Motor neuron (in vitro differentiated cells): ENCODE measurements at regions not wholly inside any gene's neighbourhood (a gene's known extent, or its start where the extent isn't known, plus 50 kb on each side); places are given as distances from the start of the nearest gene placed in this dataset.

ENCODE experiments used
- ATAC-seq, 8 experiments: fragments of 200-7000 bp; cut with Tn5 transposase; replicated peaks in 6 of 8; 2 replicates each; pipeline ENCODE4 v1.8.0; 2021; ENCODE audit warnings: mild to moderate bottlenecking in 8 of 8, moderate library complexity in 8 of 8
- H3K27ac ChIP-seq, 2 donors: fragments of 250-450 bp; sonication (Bioruptor Pico); 2 replicates each; pipeline ENCODE4 v1.9.0; 2021; ENCODE audit warnings: antibody characterized with exemption in 2 of 2, mild to moderate bottlenecking in 2 of 2, moderate library complexity in 1 of 2
- H3K4me1 ChIP-seq, 2 donors: fragments of 250-450 bp; sonication (Bioruptor Pico); replicated peaks in 1 of 2; 2 replicates each; pipeline ENCODE4 v1.6.1; 2021; ENCODE audit warnings: antibody characterized with exemption in 2 of 2, mild to moderate bottlenecking in 2 of 2, moderate library complexity in 1 of 2
- H3K4me3 ChIP-seq, 5 donors: fragments of 250-450 bp; sonication (Bioruptor Pico); 2 replicates each; pipeline ENCODE4 v1.9.0; 2021; ENCODE audit warnings: antibody characterized with exemption in 5 of 5, mild to moderate bottlenecking in 5 of 5, moderate library complexity in 4 of 5
- WGBS, 10 experiments: fragments of 450-650 bp; shearing (Covaris generic); methylation state at CpG; one replicate each; pipeline ENCODE4 v1.0.0; 2022; 5-methylcytosine and 5-hydroxymethylcytosine counted together
- in situ Hi-C, 9 experiments: fragments of 400-800 bp; cut with MboI; loops; one replicate each; pipeline ENCODE4 v1.15.0; 2021; ENCODE audit warnings: low sequenced_read_pairs in 9 of 9, low pct_unique_long_range_greater_than_20kb in 2 of 9; ENCODE audit not compliant: unreplicated experiment in 9 of 9

- Histone ChIP-seq H3K4me3 (no peak overlapping the region), H3K4me1 (peaks cover 4 to 6% of the 10 kb centered on the region in 2 donors), H3K27ac (no peak overlapping the region)
- WGBS, 10 experiments = 100% methylated on average over 1 of the region's 20 CpGs; no CpG with 5 or more reads in 9 of the 10 experiments
- in situ Hi-C loops = no loop called here
- ATAC-seq = no peak
Measured at GRCh38 chr14:81679226-81679625, 145.6 kb upstream of the SEL1L start.

- WGBS, 10 experiments = 0 to 83% (median 67%) methylated on average over 1 to 3 of the region's 3 CpGs; no CpG with 5 or more reads in 1 of the 10 experiments
- H3K4me3 ChIP-seq = no peak overlapping the region
- in situ Hi-C loops = no loop called here
- peaks cover 4 to 6% of the 10 kb centered on the region in 2 donors for H3K4me1 ChIP-seq
- no peak overlapping the region for H3K27ac ChIP-seq
- ATAC-seq = no peak
Measured at GRCh38 chr14:81681541-81681940, 147.9 kb upstream of the SEL1L start.

- no peak overlapping the region for H3K27ac ChIP-seq
Measured at GRCh38 chr14:81682134-81682533, 148.5 kb upstream of the SEL1L start.

GRCh38 chr14:81682701-81683100 lies 149.0 kb upstream of the SEL1L start:
- 0 to 100% (median 53%) methylated on average over 1 to 2 of the region's 2 CpGs; no CpG with 5 or more reads in 3 of the 10 experiments for WGBS, 10 experiments
- in situ Hi-C loops = no loop called here
- ATAC-seq = no peak
- no peak overlapping the region for H3K27ac ChIP-seq
- peaks cover 4 to 6% of the 10 kb centered on the region in 2 donors for H3K4me1 ChIP-seq
- no peak overlapping the region for H3K4me3 ChIP-seq

More at GRCh38 chr14:81682134-81682533, 148.5 kb upstream of the SEL1L start:
- peaks cover 4 to 6% of the 10 kb centered on the region in 2 donors for H3K4me1 ChIP-seq
- in situ Hi-C loops = no loop called here
- H3K4me3 ChIP-seq = no peak overlapping the region
- WGBS, 10 experiments = 0 to 92% (median 56%) methylated on average over 1 of the region's 1 CpG; no CpG with 5 or more reads in 4 of the 10 experiments
- no peak for ATAC-seq

- in situ Hi-C loops = no loop called here
- no peak for ATAC-seq
- Histone ChIP-seq H3K27ac (no peak overlapping the region), H3K4me3 (no peak overlapping the region), H3K4me1 (peaks cover 4 to 6% of the 10 kb centered on the region in 2 donors)
- WGBS, 10 experiments = 0 to 100% (median 33%) methylated on average over 1 of the region's 1 CpG; no CpG with 5 or more reads in 4 of the 10 experiments
Measured at GRCh38 chr14:81684696-81685095, 151.0 kb upstream of the SEL1L start.

- in situ Hi-C loops = no loop called here
- Histone ChIP-seq H3K4me1 (peaks cover 4 to 6% of the 10 kb centered on the region in 2 donors), H3K27ac (no peak overlapping the region), H3K4me3 (no peak overlapping the region)
- WGBS, 10 experiments = 18 to 100% (median 92%) methylated on average over 1 to 4 of the region's 4 CpGs; no CpG with 5 or more reads in 1 of the 10 experiments
- no peak for ATAC-seq
Measured at GRCh38 chr14:81686512-81686911, 152.9 kb upstream of the SEL1L start.

- ATAC-seq = no peak
- Histone ChIP-seq H3K27ac (no peak overlapping the region), H3K4me1 (no peaks in the 10 kb centered on the region), H3K4me3 (no peak overlapping the region)
- WGBS, 10 experiments = 0 to 87% (median 58%) methylated on average over 1 to 3 of the region's 3 CpGs; no CpG with 5 or more reads in 2 of the 10 experiments
- in situ Hi-C loops = no loop called here
Measured at GRCh38 chr14:81691931-81692330, 158.3 kb upstream of the SEL1L start.

- Histone ChIP-seq H3K4me1 (no peaks in the 10 kb centered on the region), H3K4me3 (no peak overlapping the region), H3K27ac (no peak overlapping the region)
- WGBS, 10 experiments = 20 to 100% (median 90%) methylated on average over 1 of the region's 1 CpG; no CpG with 5 or more reads in 5 of the 10 experiments
- in situ Hi-C loops = no loop called here
- peak in 1 of 8 experiments; percentile 88 for ATAC-seq
Measured at GRCh38 chr14:81694419-81694818, 160.8 kb upstream of the SEL1L start.

- in situ Hi-C loops = no loop called here
- Histone ChIP-seq H3K4me3 (no peak overlapping the region), H3K27ac (no peak overlapping the region), H3K4me1 (peaks cover 0 to 4% of the 10 kb centered on the region in 2 donors)
- ATAC-seq = no peak
- 17 to 85% (median 70%) methylated on average over 1 to 6 of the region's 6 CpGs; no CpG with 5 or more reads in 1 of the 10 experiments for WGBS, 10 experiments
Measured at GRCh38 chr14:81709681-81710080, 176.0 kb upstream of the SEL1L start.

GRCh38 chr14:81710232-81710845 lies 176.7 kb upstream of the SEL1L start:
- peaks cover 0 to 4% of the 10 kb centered on the region in 2 donors for H3K4me1 ChIP-seq
- H3K27ac ChIP-seq = no peak overlapping the region
- peak in 4 of 8 experiments; percentile 22 to 61 (median 34) for ATAC-seq
- no peak overlapping the region for H3K4me3 ChIP-seq
- in situ Hi-C loops = no loop called here
- 0 to 100% (median 42%) methylated on average over 1 to 2 of the region's 2 CpGs; no CpG with 5 or more reads in 1 of the 10 experiments for WGBS, 10 experiments

- peak in 1 of 8 experiments; percentile 42 for ATAC-seq
- H3K4me1 ChIP-seq = peaks cover 4 to 19% of the 10 kb centered on the region in 2 donors
- WGBS, 10 experiments = 0 to 100% (median 75%) methylated on average over 1 of the region's 1 CpG; no CpG with 5 or more reads in 2 of the 10 experiments
- no peak overlapping the region for H3K27ac ChIP-seq
- H3K4me3 ChIP-seq = no peak overlapping the region
- in situ Hi-C loops = no loop called here
Measured at GRCh38 chr14:81715731-81716130, 182.1 kb upstream of the SEL1L start.

- Histone ChIP-seq H3K4me1 (peaks cover 4 to 19% of the 10 kb centered on the region in 2 donors), H3K4me3 (no peak overlapping the region), H3K27ac (no peak overlapping the region)
- in situ Hi-C loops = no loop called here
- ATAC-seq = no peak
- WGBS, 10 experiments = 15 to 78% (median 59%) methylated on average over 3 to 6 of the region's 6 CpGs
Measured at GRCh38 chr14:81716953-81717352, 183.3 kb upstream of the SEL1L start.

GRCh38 chr14:81723956-81724355 lies 190.3 kb upstream of the SEL1L start:
- Histone ChIP-seq H3K4me1 (peaks cover 4 to 5% of the 10 kb centered on the region in 2 donors), H3K4me3 (no peak overlapping the region), H3K27ac (no peak overlapping the region)
- no peak for ATAC-seq
- in situ Hi-C loops = no loop called here
- WGBS, 10 experiments = 0 to 100% (median 89%) methylated on average over 1 to 2 of the region's 2 CpGs; no CpG with 5 or more reads in 1 of the 10 experiments

GRCh38 chr14:81727218-81727617 lies 193.6 kb upstream of the SEL1L start:
- Histone ChIP-seq H3K4me1 (peaks cover 4 to 5% of the 10 kb centered on the region in 2 donors), H3K4me3 (no peak overlapping the region), H3K27ac (no peak overlapping the region)
- ATAC-seq = peak in 4 of 8 experiments; percentile 13 to 85 (median 50)
- 0 to 100% (median 49%) methylated on average over 1 to 2 of the region's 2 CpGs; no CpG with 5 or more reads in 2 of the 10 experiments for WGBS, 10 experiments
- in situ Hi-C loops = no loop called here
